K562 (cell line): ENCODE measurements at regions not wholly inside any gene's neighbourhood (a gene's known extent, or its start where the extent isn't known, plus 50 kb on each side); places are given as distances from the start of the nearest gene placed in this dataset.

Source experiments
- CTCF ChIP-seq, 3 experiments: IDR thresholded peaks in 2 of 3; conservative IDR thresholded peaks in 1 of 3; 2 replicates each; pipeline ENCODE4 v1.5.1; 2011 to 2012; ENCODE audit warnings: low read length in 3 of 3, mild to moderate bottlenecking in 3 of 3, control low read depth in 2 of 3, improper control_type of control experiment in 1 of 3, inconsistent platforms in 1 of 3, low read depth in 1 of 3, mixed read lengths in 1 of 3, moderate library complexity in 1 of 3; ENCODE audit not compliant: insufficient read depth in 2 of 3
- GATAD2A ChIP-seq: fragments of 450-650 bp; IDR thresholded peaks from 2 replicates; pipeline ENCODE4 v1.6.1; 2017
- KLF10 ChIP-seq: fragments of 250-450 bp; sonication (Bioruptor Pico); IDR thresholded peaks from 2 replicates; pipeline ENCODE4 v1.6.1; 2021; ENCODE audit warnings: matching md5 sums
- MAFG ChIP-seq: fragments of 450-650 bp; conservative IDR thresholded peaks from 2 replicates; pipeline ENCODE4 v1.6.1; 2016; ENCODE audit warnings: missing genetic modification characterization, missing compliant biosample characterization
- MXI1 ChIP-seq: IDR thresholded peaks from 2 replicates; pipeline ENCODE4 v1.6.1; 2011; ENCODE audit warnings: low read depth, mild to moderate bottlenecking, improper control_type of control experiment, low read length
- REST ChIP-seq, 2 experiments: fragments of 450-650 bp; formaldehyde crosslinking in 1 of 2; IDR thresholded peaks; 2 replicates each; pipeline versions ENCODE4 v1.4.0 to v1.6.1; 2014 to 2020; ENCODE audit warnings: mild to moderate bottlenecking in 2 of 2, borderline replicate concordance in 1 of 2, low read depth in 1 of 2
- RFX5 ChIP-seq: IDR thresholded peaks from 2 replicates; pipeline ENCODE4 v1.6.1; 2011; ENCODE audit warnings: low read depth, mild to moderate bottlenecking, improper control_type of control experiment, low read length
- SAFB ChIP-seq: fragments of 200-400 bp; formaldehyde crosslinking; IDR thresholded peaks from 2 replicates; pipeline ENCODE4 v1.6.1; 2017; ENCODE audit warnings: low read depth, low read length, borderline replicate concordance
- TAF1 ChIP-seq: IDR thresholded peaks from 2 replicates; pipeline ENCODE4 v1.6.1; 2011; ENCODE audit warnings: mild to moderate bottlenecking, low read length, moderate library complexity; ENCODE audit not compliant: insufficient read depth, control insufficient read depth, severe bottlenecking; ENCODE audit errors: extremely low read depth
- TF ChIP-seq, protein P1 (sequence below): sonication (generic); formaldehyde crosslinking; IDR thresholded peaks from 2 replicates; pipeline ENCODE4 v1.9.0; 2022; ENCODE audit warnings: mild to moderate bottlenecking, missing genetic modification reagents
- TF ChIP-seq, protein P2 (sequence below): fragments of 250-450 bp; sonication (Bioruptor Pico); IDR thresholded peaks from 2 replicates; pipeline ENCODE4 v1.4.0; 2020; ENCODE audit warnings: mild to moderate bottlenecking, moderate library complexity, borderline replicate concordance

DNA sequence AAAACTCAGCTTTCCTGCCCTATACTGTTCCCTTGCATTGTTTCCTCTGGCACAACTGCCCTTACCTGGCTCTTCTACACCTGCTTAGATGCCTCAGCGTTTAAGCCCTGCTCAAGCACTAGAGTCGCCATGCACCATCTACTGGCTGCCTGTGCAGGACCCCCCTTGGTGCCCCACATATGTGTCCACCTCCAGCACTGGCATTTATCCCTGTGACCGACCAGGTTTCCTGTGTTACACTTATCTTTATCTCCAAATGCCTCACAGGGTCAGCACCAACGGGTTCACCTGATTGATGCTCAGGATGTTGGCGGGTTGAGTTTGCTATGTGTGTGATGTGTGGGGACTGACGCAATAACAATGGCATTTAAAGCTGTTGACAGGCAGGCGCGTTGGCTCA is 177.5 kb downstream of the TMEM18 start:
- TF ChIP-seq RFX5 (no peak), TAF1 (no peak), CTCF (IDR thresholded peaks at IDR 0.05 in 2 of 3, conservative IDR thresholded peaks at IDR 0.05 in 1 of 3; ENCODE audit: insufficient read depth in 2 of 3, low read depth in 1 of 3, low read length in 3 of 3) (no peak), MXI1 (no peak), MAFG (tag) (no peak), SAFB (no peak), GATAD2A (no peak), REST (IDR thresholded peaks at IDR 0.05; ENCODE audit: borderline replicate concordance) (no peak), REST (CRISPR knock-in tag; IDR thresholded peaks at IDR 0.05; ENCODE audit: low read depth) (no peak), KLF10 (no peak)
- TF ChIP-seq, protein P1, sequence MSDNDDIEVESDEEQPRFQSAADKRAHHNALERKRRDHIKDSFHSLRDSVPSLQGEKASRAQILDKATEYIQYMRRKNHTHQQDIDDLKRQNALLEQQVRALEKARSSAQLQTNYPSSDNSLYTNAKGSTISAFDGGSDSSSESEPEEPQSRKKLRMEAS = no peak
- TF ChIP-seq, protein P2, sequence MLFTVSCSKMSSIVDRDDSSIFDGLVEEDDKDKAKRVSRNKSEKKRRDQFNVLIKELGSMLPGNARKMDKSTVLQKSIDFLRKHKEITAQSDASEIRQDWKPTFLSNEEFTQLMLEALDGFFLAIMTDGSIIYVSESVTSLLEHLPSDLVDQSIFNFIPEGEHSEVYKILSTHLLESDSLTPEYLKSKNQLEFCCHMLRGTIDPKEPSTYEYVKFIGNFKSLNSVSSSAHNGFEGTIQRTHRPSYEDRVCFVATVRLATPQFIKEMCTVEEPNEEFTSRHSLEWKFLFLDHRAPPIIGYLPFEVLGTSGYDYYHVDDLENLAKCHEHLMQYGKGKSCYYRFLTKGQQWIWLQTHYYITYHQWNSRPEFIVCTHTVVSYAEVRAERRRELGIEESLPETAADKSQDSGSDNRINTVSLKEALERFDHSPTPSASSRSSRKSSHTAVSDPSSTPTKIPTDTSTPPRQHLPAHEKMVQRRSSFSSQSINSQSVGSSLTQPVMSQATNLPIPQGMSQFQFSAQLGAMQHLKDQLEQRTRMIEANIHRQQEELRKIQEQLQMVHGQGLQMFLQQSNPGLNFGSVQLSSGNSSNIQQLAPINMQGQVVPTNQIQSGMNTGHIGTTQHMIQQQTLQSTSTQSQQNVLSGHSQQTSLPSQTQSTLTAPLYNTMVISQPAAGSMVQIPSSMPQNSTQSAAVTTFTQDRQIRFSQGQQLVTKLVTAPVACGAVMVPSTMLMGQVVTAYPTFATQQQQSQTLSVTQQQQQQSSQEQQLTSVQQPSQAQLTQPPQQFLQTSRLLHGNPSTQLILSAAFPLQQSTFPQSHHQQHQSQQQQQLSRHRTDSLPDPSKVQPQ (CRISPR knock-in tag) = no peak
